ENCODE measurements at regions not wholly inside any gene's neighbourhood (a gene's known extent, or its start where the extent isn't known, plus 50 kb on each side); places are given as distances from the start of the nearest gene placed in this dataset.

DNA sequence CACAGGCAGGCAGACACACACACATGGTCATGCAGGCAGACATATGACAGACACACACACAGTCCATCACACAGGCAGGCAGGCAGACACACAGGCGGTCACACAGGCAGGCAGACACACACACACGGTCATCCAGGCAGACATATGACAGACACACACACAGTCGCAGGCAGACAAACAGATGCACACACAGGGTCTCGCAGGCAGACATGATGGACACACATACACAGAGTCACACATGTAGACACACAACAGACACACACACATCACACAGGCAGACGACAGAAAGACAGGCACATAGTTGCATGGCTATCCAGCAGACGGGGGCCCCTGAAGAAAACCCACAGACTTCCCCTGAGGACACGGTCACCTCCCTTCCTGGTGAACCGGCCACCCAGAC, 135.4 kb downstream of the NCOR2 start:
- no peak for DNase-seq (ENCODE audit: low spot score)

DNA sequence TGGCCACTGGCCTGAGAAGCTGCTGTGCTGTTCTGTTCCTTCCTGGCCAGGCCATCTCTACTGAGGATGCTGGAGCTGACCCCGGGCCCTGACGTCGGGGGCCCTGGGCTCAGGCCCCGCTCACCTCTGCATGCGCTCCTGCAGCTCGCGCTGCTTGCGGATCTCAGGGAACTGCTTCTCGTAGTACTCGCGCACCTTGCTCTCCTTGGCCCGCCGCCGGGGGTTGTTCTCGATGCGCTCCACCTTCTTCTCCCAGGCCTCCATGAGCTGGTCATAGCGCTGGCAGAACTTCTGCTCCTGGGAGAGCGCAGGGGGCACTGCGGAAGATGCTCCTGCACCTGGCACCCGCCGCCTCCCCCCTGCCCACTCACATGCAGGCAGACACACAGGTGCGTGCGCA, 135.6 kb downstream of the RFLNA start:
- DNase-seq (ENCODE audit: low spot score), result no peak

DNA sequence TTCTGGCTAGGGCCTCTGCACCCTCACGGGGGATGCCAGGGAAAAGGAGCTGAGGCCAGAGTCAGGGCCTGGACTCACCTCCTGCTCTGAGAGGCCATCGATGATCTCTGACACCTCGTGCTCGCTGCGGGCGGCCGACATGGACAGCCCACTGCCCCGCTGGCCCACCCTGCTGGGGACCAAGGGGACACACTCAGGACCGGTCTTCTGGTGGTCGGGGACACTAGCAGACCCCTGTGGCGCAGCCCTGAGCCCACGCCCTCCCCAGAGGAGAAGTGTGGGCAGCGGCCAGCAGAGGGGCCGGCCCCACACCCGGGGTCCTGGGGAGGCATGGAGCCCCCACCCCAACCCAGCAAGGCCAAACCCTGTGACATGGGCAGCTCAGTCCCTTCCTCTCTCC, 134.6 kb downstream of the RFLNA start:
- no peak for DNase-seq (ENCODE audit: low spot score)

DNA sequence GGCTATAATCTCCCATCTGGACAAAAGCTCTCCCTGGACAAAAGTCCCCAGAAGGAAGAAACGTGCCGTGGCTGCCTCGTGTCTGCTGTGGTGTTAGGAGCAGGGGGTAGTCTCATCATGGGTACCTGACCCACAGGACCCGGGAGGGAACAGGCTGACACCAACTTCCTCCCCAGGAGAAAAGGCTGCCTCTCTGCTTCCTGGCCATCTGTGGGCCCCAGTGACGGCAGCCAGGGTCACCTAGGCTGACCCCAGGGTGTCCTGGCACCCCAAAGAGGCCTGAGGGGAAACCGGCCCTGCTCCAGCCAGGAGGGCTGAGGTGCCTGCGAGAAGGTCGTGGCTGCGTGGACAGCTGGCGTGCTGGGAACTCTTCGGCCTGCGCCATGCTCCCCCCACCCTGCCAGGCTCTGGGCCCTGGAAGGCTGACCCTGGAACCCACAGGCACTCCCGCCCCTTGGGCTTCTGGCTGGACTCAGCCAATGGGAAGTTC, 133.9 kb downstream of the RFLNA start:
- no peak for DNase-seq (ENCODE audit: low spot score)

DNA sequence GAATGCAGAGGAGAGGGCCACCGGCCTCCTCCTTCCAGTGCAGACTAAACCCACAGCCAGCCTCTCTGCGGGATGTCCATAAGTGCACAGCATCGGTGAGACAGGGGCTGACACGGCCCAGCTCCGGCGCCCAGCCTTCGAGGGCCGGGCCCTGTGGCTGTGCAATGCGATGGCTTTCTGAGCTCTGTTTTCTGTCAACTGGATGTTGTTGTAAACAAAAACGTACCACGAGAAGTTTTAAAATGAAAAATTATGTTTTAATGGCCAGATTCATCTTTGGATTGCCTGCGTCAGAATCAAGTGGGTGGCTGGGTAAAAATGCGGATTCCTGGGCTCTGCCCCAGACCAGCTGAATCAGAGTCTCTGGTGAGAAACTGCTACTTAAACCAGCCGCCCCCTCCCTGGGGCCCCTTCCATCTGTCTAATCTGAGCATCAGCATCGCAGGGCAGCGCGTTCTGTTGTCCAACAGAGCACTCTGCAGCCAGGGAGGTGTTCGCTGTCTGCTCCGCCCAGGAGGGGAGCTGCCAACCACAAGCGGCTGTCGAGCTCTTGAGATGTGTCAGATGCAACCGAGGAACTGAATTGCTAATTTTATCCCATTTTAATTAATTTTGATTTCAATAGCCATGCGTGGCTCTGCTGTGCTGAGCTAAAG, 133.4 kb downstream of the RFLNA start:
- no peak for DNase-seq (ENCODE audit: low spot score)

DNA sequence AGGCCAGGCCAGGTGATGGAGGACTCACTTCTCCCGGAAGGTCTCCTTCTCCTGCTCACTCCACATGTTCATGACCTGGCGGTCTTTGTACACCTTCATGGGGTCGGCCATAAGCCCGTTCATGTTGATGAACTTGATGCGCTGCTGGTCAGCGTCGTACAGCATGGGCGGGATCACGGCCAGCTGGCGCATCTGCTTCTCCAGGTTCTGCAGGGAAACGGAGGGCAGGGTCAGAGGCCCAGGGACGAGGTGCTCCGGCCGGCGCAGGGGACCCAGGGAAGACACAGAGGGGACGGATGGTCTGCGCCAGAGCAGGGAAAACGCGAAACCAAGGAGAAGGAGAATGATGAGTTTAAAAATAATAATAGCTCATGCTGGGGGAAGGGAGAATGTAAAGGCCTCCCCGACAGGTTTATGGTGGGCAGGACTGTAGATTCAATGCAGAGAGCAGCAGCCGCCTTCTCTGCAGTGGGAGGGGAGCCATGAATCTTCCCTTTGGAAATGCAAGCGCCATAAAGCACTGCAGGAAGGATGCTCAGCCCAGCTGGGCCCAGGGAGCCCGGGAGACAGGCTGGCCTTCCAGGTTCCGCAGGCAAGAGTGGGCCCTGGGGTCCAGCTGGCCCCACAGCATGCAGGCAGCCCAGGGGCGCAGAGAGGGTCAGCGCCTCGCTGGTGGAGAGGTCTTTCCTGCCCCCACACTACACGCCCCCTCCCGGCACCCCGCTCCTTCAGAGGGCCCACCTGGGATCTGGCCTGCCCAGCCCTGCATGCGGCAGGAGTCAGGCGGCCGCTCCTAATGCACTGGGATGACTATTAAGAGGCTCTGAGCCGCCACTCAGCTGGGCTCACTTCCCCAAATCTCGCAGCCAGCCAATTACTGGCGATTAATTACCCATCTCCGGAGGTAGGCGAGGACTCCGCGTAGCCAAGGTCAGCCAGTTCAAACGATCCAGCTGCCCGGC, 132.0 kb downstream of the RFLNA start:
- no peak for DNase-seq (ENCODE audit: low spot score)

DNA sequence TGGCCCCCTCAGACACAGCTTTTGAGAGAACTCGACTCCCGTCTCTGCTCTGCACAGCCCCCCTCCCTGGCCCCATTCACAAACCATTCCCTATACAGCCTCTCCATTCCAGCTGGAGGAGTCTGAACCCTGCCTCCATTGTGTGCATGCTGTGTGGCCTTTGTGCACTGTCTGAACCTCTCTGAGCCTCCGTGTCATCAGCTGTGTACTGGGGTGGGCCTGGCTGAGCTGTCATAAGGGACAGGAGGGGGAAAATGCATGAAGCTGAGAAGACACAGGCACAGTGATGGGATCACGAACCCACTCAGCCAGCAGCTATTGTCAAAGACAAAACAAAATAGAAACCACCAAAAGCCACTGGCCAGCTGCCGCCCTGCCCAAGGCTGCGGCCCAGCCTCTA, 130.8 kb downstream of the RFLNA start:
- no peak for DNase-seq (ENCODE audit: low spot score)

DNA sequence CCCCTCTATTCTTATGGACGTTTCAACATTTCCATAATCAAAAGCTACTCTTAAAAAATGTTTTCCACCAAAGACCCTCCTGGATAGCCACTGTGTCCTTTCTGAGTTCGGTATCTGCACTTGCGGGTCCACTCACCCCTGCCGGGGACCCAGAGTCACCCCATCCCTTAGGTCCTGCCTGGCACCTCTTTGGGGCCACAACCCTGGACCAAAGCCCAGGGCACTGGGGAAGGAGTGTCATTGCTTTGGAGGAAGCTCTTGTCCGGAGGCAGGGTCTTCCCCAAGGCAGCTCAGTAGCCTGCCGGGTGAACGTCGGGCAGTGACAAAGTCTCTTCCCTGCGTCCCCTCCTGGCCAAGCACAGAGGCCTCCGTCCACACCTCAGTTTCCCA, 129.6 kb downstream of the RFLNA start:
- no peak for DNase-seq (ENCODE audit: low spot score)

DNA sequence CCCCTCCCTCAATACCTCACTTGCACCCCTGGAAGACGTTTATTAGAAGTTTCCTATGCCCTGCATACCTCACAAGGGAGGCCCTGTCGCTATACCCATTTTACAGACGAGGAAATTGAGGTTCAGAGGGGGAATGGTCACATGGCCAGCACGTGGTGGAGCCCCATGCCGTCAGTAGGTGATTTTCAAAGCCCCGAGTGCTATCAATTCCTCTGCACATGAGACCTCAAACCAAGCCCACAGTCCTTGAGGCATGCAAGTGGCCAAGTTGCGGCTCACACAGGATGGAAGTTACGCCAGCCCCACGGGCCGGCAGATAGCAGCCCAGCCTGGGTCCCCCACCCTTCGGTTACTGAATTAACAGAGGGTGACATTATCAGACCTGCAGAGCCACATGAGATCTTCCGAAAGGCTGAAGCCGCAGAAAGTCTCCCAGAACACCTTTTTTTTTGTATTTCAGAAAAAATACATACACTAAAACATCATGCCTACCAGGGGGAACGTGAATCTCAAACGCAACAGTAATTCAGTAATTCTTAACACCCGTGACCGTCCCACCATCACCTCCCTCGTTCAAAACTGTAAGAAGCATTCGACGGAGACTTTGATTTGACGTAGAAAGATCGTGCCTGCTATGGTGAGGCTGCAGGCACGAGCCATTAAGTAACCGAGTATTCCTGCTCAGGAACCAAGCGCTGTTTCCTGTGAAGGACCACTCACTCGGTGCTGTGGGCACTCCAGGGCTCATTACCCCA, 129.0 kb downstream of the RFLNA start:
- DNase-seq (ENCODE audit: low spot score), result no peak

DNA sequence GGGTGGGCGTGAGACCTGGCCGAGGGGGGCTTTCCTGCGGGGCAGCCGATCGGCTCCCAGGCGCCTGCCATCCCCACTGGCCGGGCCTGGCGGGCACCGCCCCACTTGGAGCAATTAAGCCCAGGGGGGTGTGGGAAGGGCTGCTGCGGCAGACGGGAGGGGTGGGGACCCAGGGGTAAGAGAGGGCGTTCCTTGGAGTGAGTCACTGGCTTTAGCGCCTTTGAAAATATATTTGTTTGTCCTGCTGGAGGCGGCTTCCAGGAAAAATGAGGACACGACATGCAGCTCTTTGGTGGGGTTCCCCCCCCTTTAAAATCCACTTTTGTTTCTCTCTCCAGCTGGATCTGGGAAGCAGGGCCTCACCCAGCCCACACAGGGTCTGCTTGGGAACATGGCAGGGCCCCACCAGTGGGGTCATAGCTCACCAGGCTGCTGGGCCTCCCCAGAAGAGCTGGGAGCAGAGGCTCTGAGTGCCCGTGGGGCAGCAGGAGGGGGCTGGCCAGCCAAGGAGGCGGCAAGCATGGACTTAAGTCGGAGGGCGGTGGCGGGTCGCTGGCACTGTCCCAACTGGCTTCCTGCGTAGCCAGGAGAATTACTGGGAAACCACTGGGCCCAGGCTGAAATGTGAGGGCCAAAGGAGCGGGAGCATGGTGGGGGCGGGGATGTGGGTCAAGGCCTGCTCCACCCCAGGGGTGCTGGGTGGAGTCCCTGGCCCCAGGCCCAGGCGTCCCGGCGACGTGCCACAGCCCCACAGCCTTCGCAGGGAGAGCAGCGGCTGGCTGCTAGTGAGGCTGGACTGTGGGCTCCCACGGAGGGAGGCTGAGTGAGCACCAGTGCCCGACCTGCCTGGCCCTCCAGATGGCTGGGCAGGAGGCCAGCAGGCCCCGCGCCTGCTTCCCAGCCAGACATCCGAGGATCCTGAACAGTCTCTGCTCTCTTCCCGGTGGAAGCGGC, 128.0 kb downstream of the RFLNA start:
- DNase-seq (ENCODE audit: low spot score), result peak; percentile 92

DNA sequence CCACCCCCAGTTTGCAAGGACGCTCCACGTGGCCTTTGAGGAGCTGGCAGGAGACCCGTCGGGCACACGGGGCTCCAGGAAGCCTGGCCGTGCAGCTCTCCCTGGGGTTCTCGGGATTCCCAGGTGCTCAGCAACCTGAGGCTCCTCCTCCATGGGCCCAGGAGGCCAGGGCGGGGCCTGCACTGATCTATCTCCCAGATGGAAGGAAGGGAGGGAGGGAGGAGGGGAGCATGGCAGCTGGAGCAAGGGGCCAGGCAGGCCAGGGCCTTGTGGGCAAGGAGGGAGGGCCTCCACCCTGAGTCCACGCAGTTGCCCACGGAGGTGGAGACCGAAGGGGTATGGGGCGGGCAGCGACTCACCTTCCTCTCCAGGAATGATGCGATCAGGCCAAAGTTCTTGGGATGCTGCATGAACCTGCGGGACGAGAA, 127.3 kb downstream of the RFLNA start:
- DNase-seq (ENCODE audit: low spot score), result peak; percentile 69

DNA sequence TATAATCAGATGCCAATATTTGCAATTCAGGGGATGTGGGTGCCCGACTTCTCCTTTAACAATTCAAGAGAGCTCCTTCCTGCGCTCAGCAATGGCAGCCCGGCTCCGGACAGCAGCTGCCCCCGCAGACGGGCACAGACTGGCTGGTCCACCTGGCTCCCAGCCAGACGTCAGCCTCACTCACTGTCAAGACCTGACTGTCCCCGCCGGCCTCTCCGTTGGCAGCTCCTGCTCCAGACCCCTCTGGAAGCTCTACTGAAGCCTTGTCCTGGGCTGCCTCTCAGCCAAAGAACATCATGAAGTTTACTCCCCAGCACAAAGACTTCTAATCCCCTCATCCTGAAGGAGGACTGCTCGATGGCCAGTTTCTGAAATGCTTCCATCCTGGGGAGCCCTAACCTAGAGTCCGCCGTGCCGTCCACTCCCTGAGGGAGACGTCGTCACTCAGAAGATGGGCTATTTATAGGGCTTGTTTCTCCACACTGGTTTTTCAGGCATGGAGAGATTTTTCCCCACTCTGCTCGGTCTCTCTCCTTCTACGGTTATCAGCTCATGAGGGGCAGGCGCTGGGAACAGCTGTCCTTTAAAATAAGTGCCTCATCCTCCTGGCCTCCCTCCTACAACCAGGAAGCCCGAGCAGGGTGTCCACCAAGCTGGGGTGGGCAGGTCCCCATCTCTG, 126.2 kb downstream of the RFLNA start:
- no peak for DNase-seq (ENCODE audit: low spot score)

DNA sequence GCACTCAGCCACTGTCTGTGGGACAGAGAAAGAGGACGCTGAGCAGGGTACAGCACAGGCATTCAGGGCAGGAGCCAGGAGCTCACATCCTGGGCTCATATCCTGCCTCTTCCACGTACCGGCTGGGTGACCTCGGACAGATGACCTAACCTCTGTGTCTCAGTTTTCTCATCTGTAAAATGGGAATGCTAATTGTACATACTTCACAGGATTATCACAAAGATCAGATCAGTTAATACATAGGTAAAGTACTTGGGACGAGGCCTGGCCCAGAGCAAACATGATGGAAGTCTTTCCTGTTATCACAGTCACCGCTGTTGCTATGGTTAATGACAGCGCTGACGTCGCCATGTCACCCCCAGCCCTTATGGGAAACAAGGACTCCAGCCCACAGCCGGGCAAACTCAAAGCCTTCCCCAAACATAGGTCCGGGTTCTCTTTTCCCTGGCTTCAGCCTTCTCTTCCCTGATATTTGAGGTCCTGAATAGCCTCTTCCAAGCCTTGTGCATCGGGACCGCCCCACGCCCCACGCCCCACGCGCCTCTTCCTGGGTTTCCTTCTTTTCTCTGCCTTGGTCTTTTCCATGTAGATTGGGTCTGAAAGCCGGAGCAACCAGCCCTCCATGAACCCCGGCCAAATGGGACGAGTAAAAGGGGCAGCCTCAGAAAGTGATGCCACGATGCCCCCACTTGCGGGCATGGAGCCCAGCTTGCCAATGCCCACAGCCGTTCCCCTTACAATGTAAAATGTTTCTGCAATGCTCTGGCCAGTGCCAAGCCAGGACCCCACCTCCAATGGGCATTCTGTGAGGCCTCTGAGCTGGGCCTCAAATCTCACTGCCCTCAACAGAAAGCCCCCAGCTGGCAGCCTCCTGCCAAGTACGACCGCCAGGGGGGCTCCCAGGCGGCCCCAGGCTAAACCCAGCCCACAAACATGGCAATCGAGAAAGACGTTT, 125.4 kb downstream of the RFLNA start:
- no peak for DNase-seq (ENCODE audit: low spot score)

DNA sequence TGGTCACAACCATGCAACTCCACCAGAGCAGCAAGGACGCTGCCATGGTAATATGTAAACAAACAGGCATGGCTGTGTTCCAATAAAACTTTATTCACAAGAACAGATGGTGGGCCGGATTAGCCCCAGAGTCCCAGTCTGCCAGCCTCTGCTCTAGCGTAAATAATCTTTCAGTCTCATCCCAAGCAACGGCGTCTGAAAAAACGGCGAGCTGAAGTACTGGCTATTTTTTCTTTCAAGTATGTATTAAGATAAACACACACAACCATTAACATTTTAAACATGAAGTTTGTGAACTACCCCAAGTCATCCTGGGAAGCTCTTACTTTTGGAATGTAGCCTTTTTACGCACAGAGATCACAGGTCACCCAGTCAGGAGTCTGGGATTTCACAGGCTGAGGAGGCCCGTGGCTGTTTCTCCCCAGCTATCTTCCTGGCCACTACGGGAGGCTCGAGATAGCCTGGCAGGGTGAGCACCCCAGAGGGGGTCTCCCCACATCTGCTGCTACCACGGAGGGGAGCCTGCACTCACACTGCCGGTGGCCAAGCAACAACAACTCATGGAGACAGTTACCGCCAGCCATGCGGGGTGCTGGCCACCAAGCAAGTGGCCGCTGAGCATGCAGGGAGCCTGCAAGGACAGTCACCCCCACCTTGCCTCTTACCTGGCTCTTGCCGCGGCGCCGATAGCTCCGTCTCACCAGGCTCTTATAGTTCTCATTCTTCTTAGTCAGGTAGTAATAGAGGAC, 124.6 kb downstream of the RFLNA start:
- no peak for DNase-seq (ENCODE audit: low spot score)

DNA sequence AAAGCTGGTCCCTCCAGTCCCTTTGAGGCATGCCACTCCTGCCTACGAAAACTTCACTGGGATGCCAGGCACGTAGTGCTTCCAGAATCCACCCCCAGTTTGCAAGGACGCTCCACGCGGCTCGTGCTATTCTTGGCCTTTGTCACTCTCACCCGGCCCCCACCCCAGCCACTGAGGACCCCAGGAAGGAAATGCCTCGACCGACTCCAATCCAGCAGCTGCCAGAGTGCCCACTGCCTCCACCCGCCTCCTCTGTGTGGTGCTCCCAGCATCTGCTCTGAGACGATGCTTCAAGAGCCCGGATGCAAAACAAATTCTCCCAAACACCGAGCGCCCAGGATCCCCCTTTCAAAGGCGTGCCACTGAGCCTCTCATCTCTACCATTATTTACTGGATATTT, 123.9 kb downstream of the RFLNA start:
- DNase-seq (ENCODE audit: low spot score), result no peak

DNA sequence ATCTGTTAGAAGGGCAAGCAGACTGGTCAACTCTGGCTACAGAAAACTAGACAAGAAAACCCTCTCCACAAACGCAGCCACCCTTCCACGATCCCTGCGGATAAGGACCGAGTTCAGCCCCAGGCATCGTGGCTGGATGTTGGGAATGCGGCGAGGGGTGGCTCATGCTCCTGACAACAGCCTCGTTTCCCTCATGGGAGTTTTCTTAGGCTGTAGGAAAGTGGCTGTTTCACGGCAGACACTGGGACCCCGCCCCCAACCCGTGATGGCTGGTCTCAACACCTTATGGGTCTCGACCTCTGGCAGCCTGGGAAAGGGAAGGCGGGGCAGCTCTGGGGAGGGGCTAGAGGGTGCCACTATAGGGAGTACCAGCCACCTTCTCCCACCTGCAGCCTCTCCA, 123.3 kb downstream of the RFLNA start:
- no peak for DNase-seq (ENCODE audit: low spot score)

DNA sequence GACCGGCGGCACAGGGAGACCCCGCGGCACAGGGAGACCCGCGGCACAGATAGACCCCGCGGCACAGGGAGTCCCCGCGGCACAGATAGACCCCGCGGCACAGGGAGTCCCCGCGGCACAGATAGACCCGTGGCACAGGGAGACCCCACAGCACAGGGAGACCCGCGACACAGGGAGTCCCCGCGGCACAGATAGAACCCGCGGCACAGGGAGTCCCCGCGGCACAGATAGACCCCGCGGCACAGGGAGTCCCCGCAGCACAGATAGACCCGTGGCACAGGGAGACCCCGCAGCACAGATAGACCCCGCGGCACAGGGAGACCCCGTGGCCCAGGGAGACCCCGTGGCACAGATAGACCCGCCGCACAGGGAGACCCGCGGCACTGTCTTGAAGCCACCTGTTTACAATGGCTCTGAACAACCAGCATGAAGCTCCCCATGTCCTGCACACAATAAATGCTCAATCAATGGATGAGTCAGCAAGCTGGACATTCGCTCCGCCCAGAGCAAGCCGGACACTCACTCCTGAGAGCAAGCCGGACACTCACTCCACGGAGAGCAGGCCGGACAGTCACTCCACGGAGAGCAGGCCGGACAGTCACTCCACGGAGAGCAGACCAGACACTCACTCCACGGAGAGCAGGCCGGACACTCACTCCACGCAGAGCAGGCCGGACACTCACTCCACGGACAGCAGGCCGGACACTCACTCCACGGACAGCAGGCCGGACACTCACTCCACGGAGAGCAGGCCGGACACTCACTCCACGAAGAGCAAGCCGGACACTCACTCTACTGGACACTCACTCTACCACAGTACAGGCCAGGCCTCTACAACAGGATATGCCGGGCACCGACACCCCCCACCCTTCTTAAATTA, 121.9 kb downstream of the RFLNA start:
- DNase-seq (ENCODE audit: low spot score), result no peak
